Mucosa of gallbladder (tissue), 1 donor: ENCODE measurements at regions not wholly inside any gene's neighbourhood (a gene's known extent, or its start where the extent isn't known, plus 50 kb on each side); places are given as distances from the start of the nearest gene placed in this dataset.

Experiments used
- DNase-seq: peaks from one replicate; pipeline ENCODE4 v3.0.0-alpha.2; 2020; ENCODE audit warnings: low spot score
- donor health status: DM: no; HTN: no; CAD: no.

DNA sequence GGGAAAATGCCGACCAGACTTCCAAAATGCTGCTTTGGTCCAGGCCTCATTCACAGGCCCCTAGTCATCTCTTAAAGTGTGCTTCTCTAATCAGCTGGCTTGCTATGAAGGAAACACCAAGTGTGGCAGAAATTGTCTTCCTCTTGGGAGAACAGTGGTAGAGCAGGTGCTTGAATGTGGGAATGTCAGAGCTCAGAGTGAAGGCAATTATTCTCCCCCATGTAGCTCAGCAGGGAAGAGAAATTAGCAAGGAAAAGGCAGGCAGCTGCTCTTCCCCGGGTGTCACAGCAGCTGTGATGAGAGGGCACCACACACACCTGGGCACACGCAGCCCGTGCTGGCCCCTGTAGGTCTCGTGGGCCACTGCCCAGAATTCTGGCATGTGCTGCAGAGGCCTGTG lies 358.5 kb downstream of the WDR72 start:
- DNase-seq = no peak

DNA sequence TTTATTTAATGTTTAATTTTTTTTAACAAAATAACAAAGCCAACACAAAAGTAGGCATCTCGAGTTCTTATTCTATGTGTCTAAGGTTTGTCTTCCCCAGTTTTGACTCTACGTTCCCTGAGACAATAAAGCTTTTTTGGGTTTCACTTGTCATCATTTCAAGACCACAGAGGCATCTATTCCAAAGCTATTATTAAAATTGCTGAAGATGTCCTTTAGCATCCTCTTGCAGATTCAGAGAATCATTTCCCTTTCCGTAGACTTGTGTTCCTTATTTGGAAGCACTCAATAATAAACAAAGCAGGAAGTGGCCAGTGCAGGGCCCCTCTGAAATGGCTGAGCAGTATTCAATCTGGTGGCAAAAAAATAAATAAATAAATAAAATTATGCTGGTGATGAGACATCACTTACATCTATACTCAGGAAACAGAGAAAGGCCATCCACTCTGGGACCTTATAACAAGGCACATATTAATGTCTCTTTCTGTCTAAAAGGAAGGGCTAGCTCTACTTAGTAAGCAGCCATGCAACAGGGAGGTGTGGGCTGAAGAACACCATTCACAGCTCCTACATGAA lies 362.3 kb downstream of the WDR72 start:
- DNase-seq = no peak

DNA sequence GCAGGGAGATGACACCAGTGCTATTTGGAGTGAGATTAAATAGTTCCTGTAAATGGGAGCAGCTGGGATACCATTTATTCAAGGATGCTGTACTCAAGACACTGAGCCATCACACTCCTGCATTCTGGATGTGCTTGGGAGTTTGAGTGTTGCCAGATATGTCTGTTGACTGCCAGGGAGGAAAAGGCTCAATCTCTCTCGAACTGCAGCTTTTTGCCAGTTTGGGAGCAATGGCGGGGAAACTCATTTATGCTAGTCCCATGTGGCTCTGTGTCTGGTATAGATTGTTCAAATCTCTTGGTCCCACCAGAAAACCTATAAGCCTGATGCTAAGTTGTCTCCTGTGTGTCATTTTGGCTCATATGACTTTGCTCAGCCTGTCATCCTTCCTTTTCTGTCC lies 363.6 kb downstream of the WDR72 start:
- no peak for DNase-seq

DNA sequence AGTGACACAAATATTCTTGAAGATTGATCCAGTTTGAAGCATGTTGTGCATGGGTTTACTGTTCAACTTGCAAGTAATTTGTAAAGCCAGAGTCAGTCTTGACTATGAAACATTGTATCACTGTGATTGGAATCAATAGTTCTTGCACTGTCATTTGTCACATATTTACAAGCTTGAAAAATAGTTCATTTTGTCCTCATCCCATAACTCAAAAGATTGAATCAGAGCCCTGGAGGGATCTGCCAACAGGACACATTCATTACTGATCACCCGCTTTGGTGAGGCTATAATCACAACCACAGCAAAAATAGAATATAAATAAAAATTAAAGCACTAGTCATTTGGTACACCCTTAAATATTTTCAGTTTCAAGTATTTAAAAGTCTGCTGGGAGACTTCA lies 368.9 kb downstream of the WDR72 start:
- DNase-seq = no peak

DNA sequence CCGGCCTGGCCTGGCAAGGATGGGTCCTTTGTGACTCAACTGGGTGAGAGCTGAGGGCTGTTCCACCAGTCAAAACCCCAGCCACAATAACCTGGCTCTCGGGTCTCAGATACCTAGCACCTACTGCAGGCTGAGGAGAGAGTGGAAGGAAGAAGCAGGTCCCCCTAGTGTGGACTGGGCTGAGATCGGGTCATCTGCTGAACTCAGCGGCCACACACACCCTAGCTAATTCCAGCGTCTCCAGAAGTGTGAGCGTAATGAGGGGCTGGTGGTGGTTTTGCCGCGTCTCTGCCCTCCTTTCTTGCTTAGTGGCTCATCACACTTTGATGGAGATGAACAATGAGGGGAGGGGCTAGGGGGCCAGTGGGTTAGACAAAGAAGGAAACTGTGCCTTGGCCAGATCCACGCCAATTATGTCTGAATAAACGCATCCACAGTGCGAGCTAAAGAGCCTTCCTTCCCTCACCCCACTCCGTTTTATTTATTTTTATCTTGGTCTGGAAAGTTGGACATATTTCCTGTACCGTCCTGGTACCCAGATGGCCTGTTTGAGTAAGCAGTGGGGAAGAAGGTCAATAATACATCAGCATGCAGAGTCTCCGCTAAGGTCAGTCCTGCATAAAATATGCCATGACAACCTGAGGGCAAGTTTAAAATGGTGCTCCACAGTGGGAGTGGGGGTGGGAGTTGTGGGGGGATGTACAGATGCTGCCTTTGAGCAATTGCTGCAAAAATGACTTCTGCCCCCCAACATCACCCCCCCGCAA lies 370.0 kb downstream of the WDR72 start:
- no peak for DNase-seq

DNA sequence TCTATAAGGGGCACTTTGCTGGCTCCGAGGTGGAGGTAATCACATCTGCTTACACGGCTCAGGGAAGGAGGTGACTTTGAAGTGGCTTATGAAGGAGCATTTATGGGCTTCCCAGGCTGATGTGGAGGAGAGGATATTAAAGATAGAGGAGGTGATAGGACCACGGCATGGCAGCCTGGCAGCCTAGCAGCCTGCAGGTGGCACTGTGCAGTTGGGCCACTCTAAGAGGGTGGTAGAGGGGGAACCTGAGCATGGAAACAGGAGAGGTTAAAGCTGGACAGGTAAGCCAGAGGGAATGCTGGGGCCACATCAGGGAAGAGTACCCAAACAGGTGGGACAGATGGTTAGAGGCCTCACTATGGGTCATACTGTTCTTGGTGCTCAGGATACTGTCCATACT lies 375.0 kb downstream of the WDR72 start:
- no peak for DNase-seq

DNA sequence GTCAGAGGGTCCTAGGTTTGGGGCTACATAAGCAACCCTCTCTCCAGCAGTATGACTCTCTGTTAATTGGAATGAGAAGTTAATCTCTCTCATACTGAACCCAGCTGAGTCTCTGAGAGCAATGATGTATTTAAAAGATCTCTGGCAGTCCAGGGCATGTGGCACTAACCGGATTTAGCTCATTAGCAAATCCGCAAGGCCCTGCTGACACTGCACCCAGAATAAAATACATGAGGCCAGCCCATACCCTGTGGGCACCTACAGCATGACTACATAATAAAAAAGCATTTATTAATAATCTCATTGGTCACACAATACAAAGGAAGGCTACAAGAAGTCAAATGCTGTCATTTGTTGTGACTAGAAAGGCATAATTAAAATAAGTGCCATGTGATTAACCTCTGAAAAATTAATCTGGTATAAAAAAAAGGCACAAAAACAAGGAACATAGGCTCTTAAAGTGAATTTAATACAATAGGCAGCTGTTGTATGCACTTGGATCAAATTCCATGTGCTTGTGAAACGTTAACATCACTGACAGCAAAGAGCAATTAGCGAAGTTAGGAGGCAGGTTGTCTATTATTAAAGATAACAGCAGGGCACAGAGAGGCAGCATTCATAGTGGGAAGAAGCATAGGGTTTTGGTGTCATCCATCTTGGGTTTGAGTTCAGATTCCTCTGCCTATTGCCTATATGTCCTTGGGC lies 381.2 kb downstream of the WDR72 start:
- no peak for DNase-seq

DNA sequence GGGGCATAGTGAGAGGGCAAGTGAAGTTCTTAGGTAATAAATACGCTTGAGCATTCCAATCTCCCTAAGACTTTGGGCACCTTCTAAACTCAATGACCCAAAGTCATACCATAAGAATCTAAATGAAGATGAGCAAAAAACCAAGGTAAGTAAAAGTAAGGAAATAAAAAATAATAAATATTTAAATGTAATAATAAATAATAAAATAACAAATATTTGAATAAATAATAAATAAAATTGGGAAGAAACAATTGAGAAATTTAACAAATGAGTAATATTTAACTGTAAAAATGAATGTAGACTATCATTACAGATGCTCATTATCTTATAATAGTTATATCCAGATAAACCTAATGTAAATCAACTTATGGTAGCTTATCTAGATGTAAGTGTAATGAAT lies 391.7 kb downstream of the WDR72 start:
- no peak for DNase-seq

DNA sequence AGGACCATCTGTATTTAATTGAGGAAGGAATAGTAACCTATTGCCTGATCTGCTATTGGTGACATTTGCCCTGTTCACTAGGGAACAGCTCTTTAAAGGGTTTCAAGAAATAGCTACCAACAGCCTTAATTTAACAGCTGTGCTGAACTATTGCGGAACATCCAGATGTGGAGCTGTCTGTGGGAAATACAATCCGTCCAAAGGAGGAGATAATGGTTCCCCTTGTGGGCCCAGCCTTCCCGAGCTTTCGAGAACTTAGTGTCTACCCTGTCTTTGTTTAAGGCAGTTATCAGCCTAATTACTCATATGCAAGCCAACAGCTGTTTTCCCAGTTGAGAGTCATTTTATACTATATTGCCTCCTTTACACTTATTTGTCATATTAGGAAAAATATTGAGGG lies 398.6 kb downstream of the WDR72 start:
- DNase-seq = no peak

DNA sequence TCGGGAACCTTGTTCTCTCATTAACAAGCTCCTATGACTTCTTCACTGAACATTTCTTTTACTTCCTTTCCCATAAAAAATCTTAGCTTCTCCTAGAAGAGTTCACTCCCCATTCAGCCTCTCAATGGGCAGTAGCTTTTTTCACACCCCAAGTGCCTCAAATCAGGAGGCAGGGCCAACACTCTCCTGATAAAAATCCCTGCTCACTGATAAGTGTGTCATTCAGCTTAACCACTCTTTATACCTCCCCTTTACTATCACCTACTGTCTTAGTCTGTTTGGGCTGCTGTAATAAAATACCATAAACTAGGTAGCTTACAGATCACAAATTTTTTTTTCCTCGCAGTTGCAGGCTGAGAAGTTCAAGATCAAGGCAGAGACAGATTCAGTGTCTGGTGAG lies 400.4 kb downstream of the WDR72 start:
- DNase-seq = no peak

DNA sequence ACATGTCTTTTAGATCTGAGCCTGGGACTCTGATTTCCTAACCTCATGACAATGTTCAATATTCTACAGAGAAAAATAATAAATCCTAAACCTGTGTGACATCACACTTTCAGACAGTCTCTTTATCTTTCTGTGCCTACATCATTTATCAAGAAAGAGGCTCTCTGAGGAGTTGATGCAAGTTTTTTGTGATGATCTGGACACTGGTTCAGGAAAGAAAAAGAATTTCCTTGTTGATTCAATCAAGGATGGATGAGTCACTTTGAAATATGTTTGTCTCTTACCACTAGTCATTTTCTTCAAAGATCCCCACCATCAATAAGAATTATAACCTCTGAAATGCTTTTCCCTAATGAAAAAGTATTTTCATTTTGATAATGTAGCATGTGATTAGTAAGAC lies 404.6 kb downstream of the WDR72 start:
- no peak for DNase-seq

DNA sequence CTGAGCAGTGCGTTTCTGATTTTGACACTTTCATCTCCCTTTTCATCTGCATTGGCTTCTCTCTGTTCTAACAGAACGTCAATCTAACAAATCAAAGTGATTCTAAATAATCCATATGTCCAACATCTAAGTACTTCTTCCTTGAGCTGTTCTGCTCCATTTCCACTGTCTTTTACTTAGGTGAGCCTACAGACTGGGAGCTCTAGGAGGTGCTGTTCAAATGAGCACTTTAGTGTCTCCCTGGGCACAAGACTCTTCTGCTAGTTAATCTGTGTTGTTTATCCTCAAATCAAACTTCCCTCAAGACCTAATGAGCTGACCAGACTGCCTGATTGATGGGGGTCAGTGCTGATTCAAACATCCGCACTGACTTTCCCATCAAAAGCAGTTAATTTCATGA lies 408.1 kb downstream of the WDR72 start:
- DNase-seq = no peak

DNA sequence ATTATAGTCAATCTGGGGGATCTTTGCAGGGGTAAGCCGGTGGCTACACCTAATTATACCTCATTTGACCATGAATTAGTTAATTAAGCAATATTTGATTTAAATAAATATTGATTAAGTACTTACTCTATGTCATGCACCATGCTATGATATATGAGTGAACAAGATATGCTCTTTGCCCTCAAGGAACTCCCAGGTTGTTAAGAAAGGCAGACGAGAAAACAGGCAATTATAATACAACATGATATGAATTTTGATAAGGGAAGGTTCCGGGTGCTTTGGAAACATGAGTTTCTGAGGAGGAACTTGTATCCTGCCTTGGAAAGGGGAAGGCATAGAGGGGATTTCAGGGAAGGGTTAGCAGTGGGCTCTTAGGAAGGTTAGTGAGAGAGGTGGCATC lies 412.9 kb downstream of the WDR72 start:
- no peak for DNase-seq

DNA sequence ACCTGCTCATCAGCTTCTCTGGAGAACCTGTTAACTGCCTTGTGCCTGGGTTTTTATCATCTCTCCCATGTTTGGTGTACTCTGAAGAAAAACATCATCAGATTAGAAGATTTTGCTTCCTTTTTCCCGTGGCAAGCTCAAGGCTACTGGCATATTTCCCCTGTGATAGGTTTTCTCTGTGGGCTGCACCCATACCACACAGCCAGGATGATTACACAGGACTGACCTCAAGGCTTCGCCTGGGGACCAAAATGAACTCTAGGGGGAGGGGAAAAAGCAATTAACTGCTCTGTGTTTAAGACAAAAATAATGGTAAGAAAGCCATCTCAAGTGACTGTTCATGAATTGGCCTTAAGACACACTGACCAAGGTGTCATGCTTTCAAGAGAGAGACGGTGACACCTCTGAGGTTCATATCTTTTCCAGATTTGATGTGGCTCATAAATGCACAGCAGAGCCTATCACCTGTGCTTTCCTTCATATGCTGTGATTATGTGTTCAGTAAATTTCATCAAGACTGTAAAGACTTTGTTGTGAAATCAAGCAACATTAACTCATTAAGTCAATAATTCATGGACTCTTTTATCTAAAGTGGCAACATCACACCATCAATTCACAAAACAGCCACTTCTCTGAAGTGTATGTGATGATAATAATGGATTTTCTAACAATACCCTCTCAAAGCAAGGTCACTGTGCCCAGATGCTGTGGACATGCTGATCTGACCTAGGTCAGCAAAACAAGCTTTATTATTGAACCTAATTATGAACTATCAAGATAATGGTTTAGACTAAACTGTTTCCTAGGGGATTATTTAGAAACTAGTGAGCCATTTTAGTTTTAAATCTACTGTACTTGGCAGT lies 427.9 kb downstream of the WDR72 start:
- DNase-seq = no peak

DNA sequence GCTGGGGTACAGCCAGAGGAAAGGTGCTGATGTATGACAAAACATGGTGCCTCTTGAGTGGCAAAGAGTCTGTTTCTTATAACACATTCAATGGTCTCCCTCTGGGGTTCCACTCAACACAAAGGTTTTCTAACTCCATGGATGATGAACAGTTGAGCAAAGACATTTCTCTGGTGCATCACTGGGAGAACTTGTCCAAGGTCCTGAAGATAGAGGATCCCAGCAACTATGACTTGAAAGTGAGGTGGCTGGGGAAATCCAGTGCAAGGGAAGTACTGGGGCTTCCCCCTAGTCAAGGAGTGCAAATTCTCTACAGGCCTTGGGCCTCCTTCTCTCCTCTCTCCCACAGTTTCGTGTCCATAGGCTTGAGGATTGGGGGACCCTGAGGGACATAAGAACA lies 431.1 kb downstream of the WDR72 start:
- no peak for DNase-seq

DNA sequence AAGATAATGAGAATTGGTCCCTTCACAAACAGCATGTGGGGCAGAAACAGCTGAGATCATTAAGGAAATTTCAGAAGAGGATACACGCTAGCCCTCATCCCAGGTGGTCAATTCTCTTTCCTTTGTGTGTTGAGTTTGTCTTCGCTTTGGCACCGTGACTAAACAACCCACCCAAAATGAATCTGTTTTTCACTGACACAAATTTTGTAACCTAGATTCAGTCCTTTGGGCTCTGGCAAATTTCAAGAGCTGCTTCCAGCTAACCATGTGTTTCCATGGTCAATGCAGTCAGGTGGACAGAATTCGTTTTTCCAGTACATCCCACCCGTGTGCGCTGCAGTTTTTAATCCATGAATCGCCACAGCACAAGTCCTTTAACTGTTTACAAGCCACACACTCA lies 435.4 kb downstream of the WDR72 start:
- DNase-seq = no peak

DNA sequence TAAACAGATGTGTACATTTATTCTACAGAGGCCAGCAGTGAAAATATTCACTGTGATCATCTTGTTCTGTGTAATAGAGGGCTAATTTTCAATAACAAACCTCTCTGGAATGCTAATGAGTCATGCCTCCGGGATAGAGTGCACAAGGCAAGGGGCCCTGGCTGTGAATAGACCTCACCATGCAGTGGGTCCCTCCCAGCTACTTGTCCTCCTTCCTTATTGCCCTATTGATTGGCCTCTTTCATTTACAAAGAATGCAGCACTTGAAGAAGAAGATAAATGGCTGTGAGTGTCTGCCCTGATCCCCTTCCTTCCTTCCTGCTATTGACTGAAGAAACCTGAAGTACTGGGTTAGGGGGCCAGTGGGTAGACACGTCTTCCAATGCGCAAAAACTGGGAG lies 436.3 kb downstream of the WDR72 start:
- peak; percentile 83 for DNase-seq

DNA sequence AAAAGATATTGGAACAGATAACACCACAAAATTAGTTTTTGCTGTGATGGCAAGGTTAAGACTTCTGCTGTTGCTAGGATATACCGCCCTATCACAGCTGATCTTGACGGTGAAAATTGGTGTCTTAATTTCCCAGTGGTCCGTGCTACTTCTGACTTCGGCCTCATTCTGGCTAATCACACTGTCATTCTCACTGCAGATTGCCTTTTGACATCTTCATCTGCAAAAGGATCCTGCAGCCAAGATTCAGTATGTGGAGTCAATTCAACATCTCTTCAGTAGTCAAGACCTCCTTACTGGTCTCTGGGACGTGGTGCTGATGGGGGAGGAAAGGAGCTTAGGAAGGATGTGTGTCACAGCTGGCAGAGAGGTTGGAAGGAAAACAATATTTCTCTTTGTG lies 438.6 kb downstream of the WDR72 start:
- no peak for DNase-seq

DNA sequence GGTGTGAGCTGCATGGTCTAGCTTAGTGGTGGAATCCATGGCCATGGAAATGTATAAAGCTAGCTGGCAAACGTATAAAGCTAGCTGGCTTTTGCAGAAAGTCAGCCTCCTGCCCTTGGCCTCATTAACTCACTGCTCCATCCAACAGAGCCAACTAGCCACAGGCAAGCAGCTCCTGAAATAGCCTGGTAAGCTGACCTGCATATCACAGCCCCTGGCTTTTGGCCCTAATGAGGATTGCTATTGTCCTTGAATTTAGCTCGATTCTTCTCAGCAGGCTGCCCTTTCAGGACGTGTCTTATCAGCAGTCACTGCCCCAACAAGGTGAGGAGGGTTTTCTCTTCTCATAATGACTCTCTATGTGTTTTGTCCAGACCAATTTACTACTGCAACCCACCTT lies 446.8 kb downstream of the WDR72 start:
- no peak for DNase-seq

DNA sequence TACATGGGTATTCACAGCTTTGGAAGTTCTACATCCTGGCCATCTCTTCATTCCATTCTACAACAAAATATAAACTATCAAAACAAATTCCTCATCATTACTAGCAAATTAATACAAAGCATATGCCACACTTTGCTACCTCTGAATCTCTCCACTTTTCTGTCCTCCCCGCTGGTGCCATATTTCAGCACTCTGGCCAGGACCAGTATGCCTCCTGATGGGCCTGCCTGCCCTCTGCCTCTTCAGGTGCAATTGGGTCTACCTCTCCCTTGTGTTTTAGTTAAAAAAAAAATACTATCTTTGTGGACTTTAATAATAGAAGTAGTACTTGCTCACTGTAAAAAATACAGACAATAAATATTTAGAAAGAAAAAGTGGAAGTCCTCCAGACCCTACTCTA lies 448.8 kb downstream of the WDR72 start:
- no peak for DNase-seq

DNA sequence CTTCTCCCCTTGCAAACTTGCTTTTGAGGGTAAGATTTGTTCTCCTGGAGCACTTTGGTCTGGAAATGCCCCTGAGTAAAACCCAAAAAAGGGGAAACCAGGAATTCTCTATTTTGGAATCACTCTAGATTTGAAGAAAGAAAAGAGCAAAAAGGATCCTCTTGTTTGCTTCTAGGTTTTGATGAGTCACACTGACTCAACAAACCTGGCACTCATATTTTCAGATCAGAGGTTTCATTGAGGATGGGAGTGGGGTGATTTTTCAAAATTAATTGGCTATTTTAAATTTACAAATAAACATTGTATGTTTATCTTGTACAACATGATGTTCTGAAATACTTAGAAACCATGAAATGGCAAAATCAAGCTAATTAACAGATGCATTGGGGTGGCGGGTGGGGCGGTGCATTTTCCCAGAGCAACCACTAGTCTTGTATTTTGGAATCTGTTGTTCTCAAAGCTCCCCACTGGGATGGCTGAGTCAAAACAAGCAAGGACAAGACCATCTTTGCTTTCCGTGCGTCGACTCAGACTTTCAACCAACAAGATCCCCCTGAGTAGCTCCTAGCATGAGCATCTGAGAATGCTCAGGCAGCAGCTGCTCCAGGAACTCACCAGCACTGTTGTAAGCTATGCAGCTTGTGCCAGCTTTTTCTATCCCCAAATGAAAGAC lies 451.4 kb downstream of the WDR72 start:
- no peak for DNase-seq

DNA sequence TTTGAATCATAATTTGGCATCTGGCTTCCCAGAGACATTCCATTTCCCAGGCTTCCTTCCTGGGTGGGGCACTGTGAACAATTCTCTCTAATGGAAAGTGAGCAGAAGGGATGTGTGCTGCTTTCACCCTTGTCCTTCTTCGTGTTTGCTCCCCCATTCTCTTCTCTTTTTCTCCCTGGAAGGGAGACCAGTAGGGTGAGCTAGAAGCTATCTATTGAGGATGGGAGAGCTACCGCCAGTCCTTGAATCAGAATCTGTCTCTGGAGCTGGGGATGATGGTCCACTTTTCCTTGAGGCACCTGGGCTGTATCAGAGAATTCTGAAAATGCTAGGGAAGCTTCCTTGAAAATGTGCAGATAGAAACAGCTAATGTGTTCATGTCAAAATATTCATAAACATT lies 453.9 kb downstream of the WDR72 start:
- DNase-seq = no peak
